ENCODE measurements at regions not wholly inside any gene's neighbourhood (a gene's known extent, or its start where the extent isn't known, plus 50 kb on each side); places are given as distances from the start of the nearest gene placed in this dataset.

DNA sequence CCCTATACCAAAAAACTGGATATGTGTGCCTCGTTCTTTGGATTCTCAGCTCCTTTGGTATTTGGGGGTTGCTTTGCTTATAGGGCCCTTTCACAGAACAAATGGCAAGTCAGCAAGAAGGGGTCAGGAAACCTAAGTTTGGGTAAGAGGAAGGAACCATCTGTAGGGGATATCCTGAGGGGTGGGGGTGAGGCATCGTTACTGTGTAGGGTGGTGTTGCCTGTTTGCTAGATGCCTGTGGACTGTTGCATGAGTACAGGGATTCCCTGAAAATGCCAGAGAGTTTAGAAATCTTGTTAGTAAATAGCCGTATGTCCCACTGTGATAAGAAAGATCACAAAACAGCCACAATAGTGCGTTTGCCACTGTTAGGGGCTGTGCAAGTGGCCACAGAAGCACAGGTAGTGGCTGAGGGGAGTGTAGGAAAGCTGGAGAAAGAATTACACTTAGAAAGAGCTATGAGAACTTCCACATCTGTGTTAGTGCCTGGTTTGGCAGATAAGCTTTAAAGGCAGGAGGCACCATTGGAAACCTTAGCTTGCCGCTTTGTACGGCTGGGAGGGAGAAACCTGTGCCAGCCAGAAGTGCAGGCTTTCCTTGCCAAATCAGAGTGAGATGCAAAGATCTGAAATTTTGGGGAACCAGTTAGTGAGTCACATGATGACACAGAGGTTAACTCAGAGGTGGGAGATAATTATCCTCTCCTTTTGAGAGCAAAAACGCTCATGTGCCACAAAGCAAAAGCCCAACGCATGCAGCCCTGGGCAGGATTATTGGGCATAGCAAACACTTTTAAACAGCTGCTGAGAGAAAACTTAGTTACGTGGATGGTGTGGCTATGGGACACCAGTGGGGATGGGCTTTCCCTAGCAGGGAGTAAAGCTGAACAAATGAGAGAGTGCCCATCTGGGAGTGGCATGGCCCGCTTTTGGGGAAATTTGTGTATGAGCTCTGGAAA is 343.7 kb downstream of the ARAP2 start:
- POLR2A ChIA-PET, result no interaction called here
- CTCF ChIA-PET, result no interaction called here

DNA sequence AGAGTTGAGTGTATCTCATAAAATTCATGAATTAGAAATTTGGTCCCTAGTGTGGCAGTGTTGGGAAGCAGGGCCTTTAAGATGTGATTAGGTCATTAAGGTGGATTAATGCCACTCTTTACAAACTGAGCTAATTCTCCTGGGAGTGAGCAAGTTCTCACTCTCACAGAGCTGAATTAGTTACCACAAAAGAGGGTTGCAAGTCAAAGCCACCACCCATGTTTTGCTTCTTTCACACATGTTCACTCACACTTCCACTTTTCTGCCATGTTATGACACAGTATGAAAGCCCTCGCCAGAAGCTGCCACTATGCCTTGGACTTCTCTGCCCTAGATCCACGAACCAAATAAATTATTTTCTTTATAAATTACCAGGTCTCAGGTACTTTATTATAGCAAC is 332.1 kb downstream of the ARAP2 start:
- CTCF ChIA-PET, result no interaction called here

More for the DNA sequence above, 343.7 kb downstream of the ARAP2 start:
- no peak for TF ChIP-seq CTCF (IDR thresholded peaks at IDR 0.05; ENCODE audit: insufficient read depth, low read length, missing control alignments)
- DNase-seq (ENCODE audit: low read depth, low spot score), result no peak
- no peak overlapping the region for H3K4me3 ChIP-seq (ENCODE audit: low read depth, low read length)

DNA sequence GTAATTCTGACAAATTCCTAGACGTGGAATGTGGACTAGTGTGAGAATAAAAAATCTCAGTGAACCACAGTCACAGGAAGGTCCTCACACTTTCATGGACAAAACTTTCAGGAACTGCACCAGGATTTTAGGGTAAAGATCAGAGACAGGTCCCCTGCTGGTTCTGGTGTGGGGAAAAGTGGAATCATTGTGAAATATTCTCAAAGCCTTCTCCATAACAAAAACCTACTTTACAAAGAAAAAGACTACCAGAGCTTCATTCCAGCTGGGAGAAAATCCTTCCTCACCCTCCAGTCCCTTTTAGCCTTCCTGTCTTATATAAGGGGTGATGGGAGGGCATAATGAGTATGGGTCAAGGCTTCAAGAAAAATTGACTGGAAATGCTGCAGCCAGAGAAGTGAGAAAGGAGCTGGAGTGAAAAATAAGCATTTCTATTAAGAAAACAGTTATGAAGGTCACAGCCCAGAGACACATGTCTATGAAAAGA is 325.8 kb downstream of the ARAP2 start:
- TF ChIP-seq CTCF (IDR thresholded peaks at IDR 0.05; ENCODE audit: insufficient read depth, low read length, missing control alignments), result no peak
- ChIA-PET CTCF (no interaction called here), POLR2A (no interaction called here)
- no peak for DNase-seq (ENCODE audit: low read depth, low spot score)
- H3K4me3 ChIP-seq (ENCODE audit: low read depth, low read length), result no peak overlapping the region

More for the DNA sequence above, 332.1 kb downstream of the ARAP2 start:
- DNase-seq (ENCODE audit: low read depth, low spot score), result no peak
- no peak for TF ChIP-seq CTCF (IDR thresholded peaks at IDR 0.05; ENCODE audit: insufficient read depth, low read length, missing control alignments)
- H3K4me3 ChIP-seq (ENCODE audit: low read depth, low read length), result no peak overlapping the region
- POLR2A ChIA-PET, result no interaction called here

- POLR2A ChIA-PET, result no interaction called here
- TF ChIP-seq CTCF (IDR thresholded peaks at IDR 0.05; ENCODE audit: insufficient read depth, low read length, missing control alignments), result no peak
- CTCF ChIA-PET, result interaction anchor here (1.3 kb wide), 1 partner anchor 10 kb away, joined by 3 read pairs; no protein-coding TSS in a partner anchor
- no peak overlapping the region for H3K4me3 ChIP-seq (ENCODE audit: low read depth, low read length)
- DNase-seq (ENCODE audit: low read depth, low spot score), result no peak
Measured at GRCh38 chr4:35925806-35926205, 318.5 kb downstream of the ARAP2 start.

GRCh38 chr4:35926788-35927187 is 317.5 kb downstream of the ARAP2 start:
- TF ChIP-seq CTCF (IDR thresholded peaks at IDR 0.05; ENCODE audit: insufficient read depth, low read length, missing control alignments), result no peak
- POLR2A ChIA-PET, result no interaction called here
- CTCF ChIA-PET, result interaction anchor here (1.3 kb wide), 1 partner anchor 9 kb away, joined by 3 read pairs; no protein-coding TSS in a partner anchor
- H3K4me3 ChIP-seq (ENCODE audit: low read depth, low read length), result no peak overlapping the region
- no peak for DNase-seq (ENCODE audit: low read depth, low spot score)

GRCh38 chr4:35933901-35934300 is 310.4 kb downstream of the ARAP2 start:
- no peak for DNase-seq (ENCODE audit: low read depth, low spot score)
- ChIA-PET POLR2A (no interaction called here), CTCF (interaction anchor here (0.6 to 1.3 kb wide), 2 partner anchors 9 to 60 kb away, joined by 3 read pairs; no protein-coding TSS in a partner anchor)
- TF ChIP-seq CTCF (IDR thresholded peaks at IDR 0.05; ENCODE audit: insufficient read depth, low read length, missing control alignments), result no peak
- no peak overlapping the region for H3K4me3 ChIP-seq (ENCODE audit: low read depth, low read length)
